Naive B cell (primary cell): ENCODE measurements at regions not wholly inside any gene's neighbourhood (a gene's known extent, or its start where the extent isn't known, plus 50 kb on each side); places are given as distances from the start of the nearest gene placed in this dataset.

ENCODE experiments used
- ATAC-seq, 2 donors: fragments of 150-1000 bp; cut with Tn5 transposase; 2 replicates each; pipeline ENCODE4 v1.10.0; 2021; ENCODE audit warnings: low read depth in 2 of 2, mild to moderate bottlenecking in 2 of 2, moderate library complexity in 2 of 2
- DNase-seq: peaks from one replicate; pipeline ENCODE4 v3.0.0; 2022
- H3K27ac Mint-ChIP-seq, 6 donors: one replicate each; pipeline ENCODE4 v1.8.0; 2020 to 2022; ENCODE audit warnings: mild to moderate bottlenecking in 6 of 6, mixed read lengths in 6 of 6, moderate library complexity in 5 of 6, inconsistent platforms in 2 of 6
- H3K27me3 Mint-ChIP-seq, 3 donors: one replicate each; pipeline ENCODE4 v1.8.0; 2021 to 2022; ENCODE audit warnings: mixed read lengths in 3 of 3, mild to moderate bottlenecking in 1 of 3
- H3K36me3 Mint-ChIP-seq, 2 donors: one replicate each; pipeline ENCODE4 v1.8.0; 2020 to 2022; ENCODE audit warnings: mixed read lengths in 2 of 2, inconsistent platforms in 1 of 2, mild to moderate bottlenecking in 1 of 2
- H3K4me1 Mint-ChIP-seq, 3 donors: one replicate each; pipeline ENCODE4 v1.8.0; 2020 to 2022; ENCODE audit warnings: mixed read lengths in 3 of 3, inconsistent platforms in 1 of 3, mild to moderate bottlenecking in 1 of 3, moderate library complexity in 1 of 3
- H3K4me3 Mint-ChIP-seq, 8 donors: one replicate each; pipeline ENCODE4 v1.8.0; 2020 to 2022; ENCODE audit warnings: mild to moderate bottlenecking in 8 of 8, mixed read lengths in 8 of 8, moderate library complexity in 8 of 8, inconsistent platforms in 2 of 8
- H3K9me3 Mint-ChIP-seq, 7 donors: one replicate each; pipeline ENCODE4 v1.8.0; 2020 to 2022; ENCODE audit warnings: mixed read lengths in 7 of 7, mild to moderate bottlenecking in 5 of 7, inconsistent platforms in 2 of 7, moderate library complexity in 1 of 7

DNA sequence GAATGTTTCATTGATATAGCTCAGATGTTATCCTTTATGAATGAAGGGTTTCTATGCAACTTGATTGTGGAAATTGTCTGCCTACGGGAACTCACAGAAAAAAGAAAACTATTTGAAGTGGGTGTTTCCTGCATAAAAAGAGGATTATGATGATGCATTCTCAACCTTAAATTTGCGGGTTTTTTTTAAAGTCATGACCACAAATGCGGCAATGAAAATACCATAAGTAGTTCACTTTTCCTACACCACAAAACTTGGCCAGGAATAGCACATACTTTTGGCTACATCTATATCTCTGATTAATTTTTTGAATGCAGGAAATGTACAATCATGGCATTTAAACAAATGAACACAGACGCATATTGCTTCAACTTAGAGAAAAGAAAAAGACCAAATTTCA, 754.7 kb downstream of the DTWD2 start:
- H3K27me3 Mint-ChIP-seq: no peaks in the 10 kb centered on the region
- DNase-seq: no peak
- no peak overlapping the region for H3K4me3 Mint-ChIP-seq
- no peak for ATAC-seq
- no peaks in the 10 kb centered on the region for H3K36me3 Mint-ChIP-seq
- no peak overlapping the region for H3K27ac Mint-ChIP-seq
- peaks cover 0 to 6% (median 0%) of the 10 kb centered on the region in 7 donors for H3K9me3 Mint-ChIP-seq
- H3K4me1 Mint-ChIP-seq: no peaks in the 10 kb centered on the region

DNA sequence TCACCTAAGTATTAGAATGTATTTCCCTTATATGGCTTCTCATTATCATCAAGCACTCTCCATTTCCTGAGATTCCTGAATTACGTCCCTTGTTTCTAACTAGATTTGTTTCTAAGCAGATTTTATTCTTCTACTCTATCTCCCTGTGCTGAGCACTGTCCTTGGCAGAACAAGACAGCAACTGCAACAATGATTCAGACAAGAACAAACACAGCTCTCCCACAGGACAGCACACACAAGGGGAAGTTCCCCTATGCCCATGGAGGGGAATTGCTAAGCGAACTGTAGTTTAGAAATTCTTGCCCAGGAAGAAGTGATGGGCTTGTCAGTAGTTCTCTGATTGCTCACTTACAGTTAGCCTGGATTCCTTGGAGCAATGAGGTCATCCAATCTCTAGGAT, 759.9 kb downstream of the DTWD2 start:
- Mint-ChIP-seq H3K36me3 (no peaks in the 10 kb centered on the region), H3K27ac (no peak overlapping the region), H3K27me3 (no peaks in the 10 kb centered on the region), H3K4me3 (no peak overlapping the region), H3K4me1 (no peaks in the 10 kb centered on the region), H3K9me3 (peaks cover 0 to 9% (median 2%) of the 10 kb centered on the region in 7 donors)
- ATAC-seq (no peak), DNase-seq (no peak)

DNA sequence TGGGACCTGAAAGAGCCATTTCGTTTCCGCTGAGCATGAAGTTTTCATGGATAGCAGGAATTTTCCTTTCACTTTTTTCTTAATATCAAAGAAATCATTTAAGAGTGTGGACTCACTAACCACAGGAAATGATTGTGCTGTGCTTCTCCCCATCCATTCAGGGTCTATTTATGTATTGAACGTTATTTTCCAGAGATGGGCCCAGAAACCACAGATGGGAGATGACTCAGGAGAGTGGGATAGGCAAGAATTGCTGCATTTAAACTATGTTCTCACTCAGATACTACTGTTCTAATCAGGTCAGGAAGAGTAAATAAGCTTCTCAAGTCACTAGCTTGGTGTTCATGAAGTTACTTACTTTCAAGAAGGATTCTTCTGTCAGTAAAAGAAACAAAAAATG, 763.8 kb downstream of the DTWD2 start:
- H3K4me3 Mint-ChIP-seq: no peak overlapping the region
- DNase-seq (no peak), ATAC-seq (no peak)
- H3K36me3 Mint-ChIP-seq: no peaks in the 10 kb centered on the region
- peaks cover 0 to 11% (median 0%) of the 10 kb centered on the region in 7 donors for H3K9me3 Mint-ChIP-seq
- no peaks in the 10 kb centered on the region for H3K4me1 Mint-ChIP-seq
- no peaks in the 10 kb centered on the region for H3K27me3 Mint-ChIP-seq
- no peak overlapping the region for H3K27ac Mint-ChIP-seq

DNA sequence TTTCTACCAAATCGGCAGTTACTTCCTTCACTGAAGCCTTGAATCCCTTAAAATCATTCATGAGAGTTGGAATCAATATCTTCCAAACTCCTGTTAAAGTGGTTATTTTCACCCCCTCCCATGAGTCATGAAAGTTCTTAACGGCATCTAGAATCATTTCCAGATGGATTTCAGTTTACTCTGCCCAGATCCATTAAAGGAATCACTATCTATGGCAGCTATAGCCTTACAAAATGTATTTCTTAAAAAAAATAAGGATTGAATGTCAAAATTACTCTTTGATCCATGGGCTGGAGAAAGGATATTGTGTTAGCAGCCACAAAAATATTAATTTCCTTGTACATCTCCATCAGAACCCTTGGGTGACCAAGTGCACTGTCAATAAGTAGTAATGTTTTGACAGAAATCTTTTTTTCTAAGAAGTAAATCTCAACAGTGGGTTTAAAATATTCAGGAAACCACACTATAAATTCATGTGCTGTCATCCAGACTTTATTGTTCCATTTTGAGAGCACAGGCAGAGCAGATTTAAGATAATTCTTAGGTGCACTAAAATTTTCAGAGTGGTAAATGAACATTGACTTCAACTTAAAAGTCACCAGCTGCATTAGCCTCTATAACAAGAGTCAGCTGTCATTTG, 767.7 kb downstream of the DTWD2 start:
- DNase-seq (no peak), ATAC-seq (no peak)
- Mint-ChIP-seq H3K27ac (no peak overlapping the region), H3K27me3 (no peaks in the 10 kb centered on the region), H3K4me1 (no peaks in the 10 kb centered on the region), H3K36me3 (no peaks in the 10 kb centered on the region), H3K4me3 (no peak overlapping the region), H3K9me3 (peaks cover 0 to 30% (median 4%) of the 10 kb centered on the region in 7 donors)

DNA sequence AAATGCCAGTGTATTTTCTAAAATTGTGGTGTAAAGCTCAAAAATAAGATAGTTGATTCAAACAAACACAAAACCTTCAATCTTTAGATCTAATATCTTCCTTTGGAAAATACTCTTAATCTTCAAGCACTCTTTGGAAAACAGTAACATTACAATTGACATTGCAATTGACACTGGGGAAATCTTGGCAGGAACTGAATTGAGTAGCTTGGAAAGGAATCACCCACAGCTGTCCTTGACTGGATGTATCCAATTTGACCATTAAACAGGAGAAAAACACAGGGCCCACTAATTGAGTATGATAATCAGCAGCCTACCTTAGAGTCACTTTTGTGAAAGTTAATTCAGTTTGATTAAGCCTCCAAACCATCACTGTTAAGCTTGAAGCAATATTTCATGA, 776.7 kb downstream of the DTWD2 start:
- Mint-ChIP-seq H3K9me3 (peaks cover 12 to 48% (median 23%) of the 10 kb centered on the region in 7 donors), H3K27ac (no peak overlapping the region), H3K27me3 (no peaks in the 10 kb centered on the region), H3K4me3 (no peak overlapping the region), H3K4me1 (no peaks in the 10 kb centered on the region), H3K36me3 (peaks cover 0 to 5% of the 10 kb centered on the region in 2 donors)
- DNase-seq (no peak), ATAC-seq (no peak)

DNA sequence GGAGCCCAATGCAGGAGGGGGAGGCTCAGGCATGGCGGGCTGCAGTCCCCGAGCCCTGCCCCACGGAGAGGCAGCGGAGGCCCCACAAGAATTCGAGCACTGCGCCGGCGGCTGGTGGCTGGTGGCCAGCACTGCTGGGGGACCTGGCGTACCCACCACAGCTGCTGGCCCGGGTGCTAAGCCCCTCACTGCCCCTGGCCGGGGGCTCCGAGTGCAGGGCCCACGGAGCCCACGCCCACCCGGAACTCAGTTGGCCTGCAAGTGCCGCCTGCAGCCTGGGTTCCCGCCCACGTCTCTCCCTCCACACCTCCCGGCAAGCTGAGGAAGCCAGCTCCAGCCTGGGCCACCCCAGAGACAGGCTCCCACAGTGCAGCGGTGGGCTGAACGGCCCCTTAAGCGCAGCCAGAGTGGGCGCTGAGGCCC, 780.3 kb downstream of the DTWD2 start:
- peaks cover 8 to 37% (median 18%) of the 10 kb centered on the region in 7 donors for H3K9me3 Mint-ChIP-seq
- no peak for DNase-seq

DNA sequence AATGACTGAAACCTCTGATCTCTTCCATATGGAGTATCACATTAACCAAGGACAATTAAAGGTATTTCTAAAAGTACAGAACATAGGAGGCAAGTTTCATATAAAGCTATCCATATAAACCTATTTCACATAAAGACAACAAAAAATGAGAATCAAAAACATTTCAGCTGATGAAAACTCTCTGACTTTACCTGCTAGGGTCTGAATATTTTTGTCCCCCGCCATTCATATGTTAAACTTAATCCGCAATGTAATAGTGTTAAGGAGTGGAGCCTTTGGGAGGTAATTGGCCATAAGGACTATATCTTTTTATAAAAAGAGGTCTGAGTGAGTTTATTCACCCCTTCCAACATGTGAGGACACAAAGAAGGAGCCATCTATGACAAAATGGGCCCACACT, 788.5 kb downstream of the DTWD2 start:
- Mint-ChIP-seq H3K4me1 (no peaks in the 10 kb centered on the region), H3K9me3 (peaks cover 0 to 5% (median 0%) of the 10 kb centered on the region in 7 donors), H3K36me3 (no peaks in the 10 kb centered on the region), H3K4me3 (no peak overlapping the region), H3K27me3 (no peaks in the 10 kb centered on the region), H3K27ac (no peak overlapping the region)
- DNase-seq (no peak), ATAC-seq (no peak)

More for the DNA sequence above, 780.3 kb downstream of the DTWD2 start:
- no peak for ATAC-seq
- Mint-ChIP-seq H3K4me3 (no peak overlapping the region), H3K4me1 (no peaks in the 10 kb centered on the region), H3K36me3 (peaks cover 0 to 5% of the 10 kb centered on the region in 2 donors), H3K27ac (no peak overlapping the region), H3K27me3 (no peaks in the 10 kb centered on the region)

DNA sequence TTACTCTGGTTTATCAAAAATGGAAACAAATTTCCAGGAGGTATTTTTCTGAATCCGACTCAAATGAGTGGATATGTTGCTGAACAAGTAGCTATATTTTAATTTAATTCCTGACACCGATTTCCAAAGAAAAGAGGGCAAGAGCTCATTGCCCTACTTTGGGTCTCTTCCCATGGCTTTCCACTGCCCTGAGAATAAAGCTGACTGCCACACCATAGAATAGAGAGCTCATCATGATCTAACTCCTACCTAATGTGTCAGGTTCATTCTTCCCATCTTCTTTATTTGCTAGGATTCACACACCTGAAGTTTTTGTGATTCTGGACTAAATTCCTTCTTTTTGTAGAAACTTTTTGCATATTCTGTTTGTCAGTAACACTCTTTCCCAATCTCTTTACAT, 792.1 kb downstream of the DTWD2 start:
- DNase-seq (no peak), ATAC-seq (no peak)
- no peaks in the 10 kb centered on the region for H3K36me3 Mint-ChIP-seq
- H3K9me3 Mint-ChIP-seq: no peaks in the 10 kb centered on the region
- H3K4me3 Mint-ChIP-seq: no peak overlapping the region
- no peaks in the 10 kb centered on the region for H3K4me1 Mint-ChIP-seq
- no peaks in the 10 kb centered on the region for H3K27me3 Mint-ChIP-seq
- no peak overlapping the region for H3K27ac Mint-ChIP-seq

DNA sequence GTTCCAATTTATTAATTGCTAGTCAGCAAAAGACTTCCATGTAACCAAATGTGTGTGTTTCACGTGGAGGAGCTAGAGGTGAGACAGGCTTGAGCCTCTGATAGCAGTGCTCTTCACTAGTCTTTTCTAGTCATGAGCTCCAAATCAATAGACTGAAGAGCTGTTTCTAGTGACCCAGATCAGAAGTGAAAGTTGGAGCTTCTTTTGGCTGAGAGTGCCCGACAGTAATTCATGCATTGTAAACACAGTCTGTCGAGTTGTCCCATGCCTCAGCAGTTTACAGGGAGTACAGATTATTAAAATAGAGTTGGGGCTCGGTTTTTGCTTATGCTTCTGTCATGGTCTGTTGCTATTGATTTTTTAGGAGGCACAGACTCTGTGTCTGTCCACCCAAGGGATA, 793.1 kb downstream of the DTWD2 start:
- H3K36me3 Mint-ChIP-seq: no peaks in the 10 kb centered on the region
- ATAC-seq (no peak), DNase-seq (no peak)
- no peaks in the 10 kb centered on the region for H3K4me1 Mint-ChIP-seq
- H3K27me3 Mint-ChIP-seq: no peaks in the 10 kb centered on the region
- H3K9me3 Mint-ChIP-seq: no peaks in the 10 kb centered on the region
- no peak overlapping the region for H3K4me3 Mint-ChIP-seq
- H3K27ac Mint-ChIP-seq: no peak overlapping the region

DNA sequence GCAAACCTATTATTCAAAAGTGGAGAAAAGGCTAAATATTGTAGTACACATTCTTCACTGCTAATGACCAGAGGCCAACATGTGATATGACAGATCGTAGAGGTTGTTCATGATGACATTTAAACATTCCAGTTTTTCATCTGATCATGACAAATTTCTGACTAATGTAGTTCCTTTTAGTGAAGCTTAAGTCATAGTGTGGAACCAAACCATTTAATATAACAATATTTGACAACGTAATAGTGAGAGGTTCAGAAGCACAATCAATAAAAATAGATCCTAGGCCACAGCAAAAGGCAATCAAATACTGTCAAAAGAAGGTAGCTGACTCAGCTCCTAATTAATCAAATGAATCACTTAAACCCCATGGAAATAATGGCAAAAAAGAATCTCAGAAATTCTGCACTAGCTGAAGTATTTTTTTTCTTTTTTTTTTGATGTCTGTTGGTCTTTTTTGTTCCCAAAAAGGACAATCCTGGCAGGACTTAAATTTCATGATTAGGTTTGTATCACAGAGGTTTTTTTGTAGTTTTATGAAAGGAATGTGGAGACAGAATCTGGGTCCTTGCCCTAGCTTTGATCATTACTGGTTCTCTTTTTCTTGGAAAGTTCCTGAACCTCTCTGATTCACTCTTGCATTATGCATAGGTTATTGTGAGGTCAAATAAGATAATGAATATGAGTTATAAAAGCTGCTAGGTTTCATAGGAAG, 795.0 kb downstream of the DTWD2 start:
- Mint-ChIP-seq H3K27me3 (no peaks in the 10 kb centered on the region), H3K4me1 (no peaks in the 10 kb centered on the region), H3K36me3 (no peaks in the 10 kb centered on the region), H3K27ac (no peak overlapping the region), H3K9me3 (no peaks in the 10 kb centered on the region), H3K4me3 (no peak overlapping the region)
- ATAC-seq (no peak), DNase-seq (no peak)

DNA sequence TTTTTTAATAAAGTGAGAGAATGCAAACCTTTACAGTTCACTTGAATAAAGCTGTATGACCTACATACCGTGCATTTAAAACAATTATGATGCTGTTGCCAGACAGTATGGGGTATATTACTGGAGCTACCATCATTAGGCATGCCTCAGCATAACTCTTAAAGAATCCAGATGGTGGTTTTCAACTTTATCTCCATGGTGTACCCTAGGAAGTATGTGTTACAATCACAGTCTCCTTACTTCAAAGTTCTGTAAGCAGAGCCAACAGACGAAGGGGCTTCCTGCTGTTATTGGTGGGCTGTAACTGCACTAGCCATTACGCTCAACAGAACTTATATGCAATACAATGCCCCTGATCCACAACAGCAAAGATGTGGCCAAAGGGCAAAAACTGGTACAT, 803.3 kb downstream of the DTWD2 start:
- DNase-seq (no peak), ATAC-seq (no peak)
- H3K9me3 Mint-ChIP-seq: no peaks in the 10 kb centered on the region
- no peak overlapping the region for H3K4me3 Mint-ChIP-seq
- H3K36me3 Mint-ChIP-seq: no peaks in the 10 kb centered on the region
- no peak overlapping the region for H3K27ac Mint-ChIP-seq
- H3K27me3 Mint-ChIP-seq: no peaks in the 10 kb centered on the region
- no peaks in the 10 kb centered on the region for H3K4me1 Mint-ChIP-seq

DNA sequence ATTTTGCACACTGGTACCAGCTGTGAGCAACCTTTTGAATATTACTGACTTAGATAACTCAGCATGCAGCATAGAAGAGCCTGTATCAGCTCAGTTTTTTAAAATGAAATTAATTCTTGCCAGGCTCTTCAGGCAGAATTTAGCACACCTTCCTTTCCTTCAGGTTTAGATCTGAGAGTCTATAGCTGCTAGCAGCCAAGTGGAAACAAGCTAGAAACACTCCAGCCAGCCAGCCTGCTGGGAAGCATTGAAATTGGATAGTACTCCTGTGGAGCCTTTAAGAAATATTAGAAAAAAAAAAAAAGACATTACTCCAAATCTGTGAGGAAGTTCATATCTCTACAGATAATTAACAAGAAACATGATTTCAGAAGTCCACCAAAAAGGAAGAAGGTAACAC, 812.2 kb downstream of the DTWD2 start:
- Mint-ChIP-seq H3K27ac (no peak overlapping the region), H3K36me3 (no peaks in the 10 kb centered on the region), H3K4me1 (no peaks in the 10 kb centered on the region), H3K4me3 (no peak overlapping the region), H3K9me3 (peaks cover 0 to 7% (median 3%) of the 10 kb centered on the region in 7 donors), H3K27me3 (no peaks in the 10 kb centered on the region)
- DNase-seq: no peak
- ATAC-seq: no peak

DNA sequence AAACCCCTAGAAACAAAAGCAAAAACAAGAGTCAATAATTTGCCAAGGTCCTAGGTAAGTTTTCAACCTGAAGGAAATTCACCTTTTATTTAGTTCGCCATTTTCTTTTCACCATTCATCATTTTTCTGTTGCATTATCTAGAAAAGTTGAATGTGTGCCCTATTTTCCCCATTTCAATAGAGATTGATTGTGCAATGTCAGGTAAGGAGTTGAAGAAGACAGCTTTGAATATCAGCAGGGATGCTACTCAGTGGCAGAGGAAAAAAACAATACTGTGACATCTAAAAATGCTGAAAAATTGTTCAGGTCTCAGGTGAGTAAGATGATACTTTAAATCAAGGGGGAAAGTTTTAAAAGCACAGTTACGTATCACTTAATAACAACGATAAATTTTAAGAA, 813.7 kb downstream of the DTWD2 start:
- Mint-ChIP-seq H3K9me3 (peaks cover 0 to 7% (median 3%) of the 10 kb centered on the region in 7 donors), H3K4me3 (no peak overlapping the region), H3K27ac (no peak overlapping the region), H3K4me1 (no peaks in the 10 kb centered on the region), H3K36me3 (no peaks in the 10 kb centered on the region), H3K27me3 (no peaks in the 10 kb centered on the region)
- DNase-seq: no peak
- ATAC-seq: no peak

DNA sequence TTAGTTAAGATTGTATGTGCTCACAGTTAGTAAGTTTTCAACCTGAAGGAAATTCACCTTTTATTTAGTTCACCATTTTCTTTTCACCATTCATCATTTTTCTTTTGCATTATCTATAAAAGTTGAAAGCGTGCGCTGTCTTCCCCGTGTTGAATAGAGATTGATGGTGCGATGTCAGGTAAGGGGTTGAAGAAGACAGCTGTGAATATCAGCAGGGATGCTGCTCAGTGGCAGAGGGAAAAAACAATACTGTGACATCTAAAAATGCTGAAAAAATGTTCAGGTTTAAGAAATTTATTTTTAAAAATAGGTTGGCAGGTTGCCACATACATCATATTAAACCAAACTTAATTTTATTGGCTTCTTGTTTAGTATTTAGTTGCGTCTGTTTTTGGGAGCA, 815.0 kb downstream of the DTWD2 start:
- Mint-ChIP-seq H3K27ac (no peak overlapping the region), H3K27me3 (no peaks in the 10 kb centered on the region), H3K4me3 (no peak overlapping the region), H3K9me3 (peaks cover 0 to 7% (median 0%) of the 10 kb centered on the region in 7 donors), H3K4me1 (no peaks in the 10 kb centered on the region), H3K36me3 (no peaks in the 10 kb centered on the region)
- DNase-seq (no peak), ATAC-seq (no peak)
